Heart left ventricle (tissue), 13 donors: ENCODE measurements at regions not wholly inside any gene's neighbourhood (a gene's known extent, or its start where the extent isn't known, plus 50 kb on each side); places are given as distances from the start of the nearest gene placed in this dataset.

Experiments
- POLR2A ChIP-seq, 2 donors: fragments of 450-650 bp; IDR thresholded peaks; one replicate each; pipeline ENCODE4 v1.6.1; 2017; ENCODE audit warnings: antibody characterized with exemption in 2 of 2, mild to moderate bottlenecking in 2 of 2, moderate library complexity in 2 of 2
- TF ChIP-seq, protein P1 (sequence below), 12 donors: fragments of 200-600 bp; sonication (generic) in 4 of 12; IDR thresholded peaks; one replicate each; pipeline versions ENCODE4 v1.5.0 to v1.8.0; 2018 to 2022; ENCODE audit warnings: antibody characterized with exemption in 12 of 12, mild to moderate bottlenecking in 5 of 12
- donor health status: ischemic (EF 13 %, LVEDD 7.1; RV severe dilation, severe dysfunction).
- donor health status: DM: no; HTN: yes; CAD: no.
- donor health status: DM: no; HTN: no; CAD: no.
- donor health status: ischemic (EF 25% LVEDD 6.9; RV normal size, moderate dysfunction).
- donor health status: ischemic (EF 25% LVEDD 5.7; RV mildly dilated, moderate dysfunction).
- donor health status: ischemic (EF 35%, LVEDD 5.7; RV mildly dilated, moderate dysfunction).
- donor health status: nonischemic (EF 11% LVEDD 7.7; RV severe dilation, severe dysfunction).
- donor health status: DM: yes; HTN: yes; CAD: no.
- donor health status: PGD.
- donor health status: ischemic (EF 29% LVEDD 5.4; RV normal size, mild dysfunction).
- donor health status: nonischemic (EF 23%, LVEDD 6.1; RV moderate dilation, normal function).

GRCh38 chr2:191625016-191625415 lies 52.9 kb upstream of the NABP1 start:
- TF ChIP-seq, protein P1, sequence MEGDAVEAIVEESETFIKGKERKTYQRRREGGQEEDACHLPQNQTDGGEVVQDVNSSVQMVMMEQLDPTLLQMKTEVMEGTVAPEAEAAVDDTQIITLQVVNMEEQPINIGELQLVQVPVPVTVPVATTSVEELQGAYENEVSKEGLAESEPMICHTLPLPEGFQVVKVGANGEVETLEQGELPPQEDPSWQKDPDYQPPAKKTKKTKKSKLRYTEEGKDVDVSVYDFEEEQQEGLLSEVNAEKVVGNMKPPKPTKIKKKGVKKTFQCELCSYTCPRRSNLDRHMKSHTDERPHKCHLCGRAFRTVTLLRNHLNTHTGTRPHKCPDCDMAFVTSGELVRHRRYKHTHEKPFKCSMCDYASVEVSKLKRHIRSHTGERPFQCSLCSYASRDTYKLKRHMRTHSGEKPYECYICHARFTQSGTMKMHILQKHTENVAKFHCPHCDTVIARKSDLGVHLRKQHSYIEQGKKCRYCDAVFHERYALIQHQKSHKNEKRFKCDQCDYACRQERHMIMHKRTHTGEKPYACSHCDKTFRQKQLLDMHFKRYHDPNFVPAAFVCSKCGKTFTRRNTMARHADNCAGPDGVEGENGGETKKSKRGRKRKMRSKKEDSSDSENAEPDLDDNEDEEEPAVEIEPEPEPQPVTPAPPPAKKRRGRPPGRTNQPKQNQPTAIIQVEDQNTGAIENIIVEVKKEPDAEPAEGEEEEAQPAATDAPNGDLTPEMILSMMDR (IDR thresholded peaks at IDR 0.05) = no peak
- no peak for TF ChIP-seq POLR2A (IDR thresholded peaks at IDR 0.05)
